GM19438 (cell line): ENCODE measurements at regions not wholly inside any gene's neighbourhood (a gene's known extent, or its start where the extent isn't known, plus 50 kb on each side); places are given as distances from the start of the nearest gene placed in this dataset.

Experiments
- ATAC-seq: cut with Tn5 transposase; IDR thresholded peaks from one replicate; pipeline ENCODE4 v1.9.1; 2021; ENCODE audit warnings: low read depth; ENCODE audit not compliant: unreplicated experiment

- ATAC-seq: no peak
These were observed 335.8 kb upstream of the TRPC7 start for GRCh38 chr5:136701191-136701590.

- ATAC-seq: no peak
These were observed 334.3 kb upstream of the TRPC7 start for GRCh38 chr5:136699651-136700050.

GRCh38 chr5:136698970-136699369 lies 333.6 kb upstream of the TRPC7 start:
- ATAC-seq: no peak

- ATAC-seq: no peak
These were observed 328.9 kb upstream of the TRPC7 start for GRCh38 chr5:136694258-136694657.

GRCh38 chr5:136689552-136689951 lies 324.2 kb upstream of the TRPC7 start:
- ATAC-seq: no peak

GRCh38 chr5:136686192-136686872 lies 321.0 kb upstream of the TRPC7 start:
- no peak for ATAC-seq

- ATAC-seq: no peak
These were observed 317.6 kb upstream of the TRPC7 start for GRCh38 chr5:136682986-136683385.

GRCh38 chr5:136679233-136679632 lies 313.9 kb upstream of the TRPC7 start:
- ATAC-seq: no peak

GRCh38 chr5:136677217-136677616 lies 311.9 kb upstream of the TRPC7 start:
- no peak for ATAC-seq

- no peak for ATAC-seq
These were observed 311.3 kb upstream of the TRPC7 start for GRCh38 chr5:136676685-136677084.

- no peak for ATAC-seq
These were observed 310.4 kb upstream of the TRPC7 start for GRCh38 chr5:136675769-136676168.

- no peak for ATAC-seq
These were observed 308.8 kb upstream of the TRPC7 start for GRCh38 chr5:136674178-136674577.

- no peak for ATAC-seq
These were observed 302.4 kb upstream of the TRPC7 start for GRCh38 chr5:136667789-136668188.

- no peak for ATAC-seq
These were observed 301.8 kb upstream of the TRPC7 start for GRCh38 chr5:136666970-136667620.

GRCh38 chr5:136665331-136665730 lies 300.0 kb upstream of the TRPC7 start:
- ATAC-seq: no peak

- no peak for ATAC-seq
These were observed 295.7 kb upstream of the TRPC7 start for GRCh38 chr5:136661026-136661425.

GRCh38 chr5:136656811-136657210 lies 291.5 kb upstream of the TRPC7 start:
- no peak for ATAC-seq

GRCh38 chr5:136655468-136655867 lies 290.1 kb upstream of the TRPC7 start:
- ATAC-seq: no peak

GRCh38 chr5:136646915-136647314 lies 281.6 kb upstream of the TRPC7 start:
- ATAC-seq: no peak

GRCh38 chr5:136642976-136643375 lies 277.6 kb upstream of the TRPC7 start:
- ATAC-seq: no peak

GRCh38 chr5:136639616-136640015 lies 274.3 kb upstream of the TRPC7 start:
- no peak for ATAC-seq

- ATAC-seq: no peak
These were observed 272.7 kb upstream of the TRPC7 start for GRCh38 chr5:136638084-136638483.
